Naive thymus-derived CD4-positive, alpha-beta T cell (primary cell): ENCODE measurements at regions not wholly inside any gene's neighbourhood (a gene's known extent, or its start where the extent isn't known, plus 50 kb on each side); places are given as distances from the start of the nearest gene placed in this dataset.

ENCODE experiments used
- ATAC-seq: fragments of 150-1000 bp; cut with Tn5 transposase; 2 replicates; pipeline ENCODE4 v1.10.0; 2021; ENCODE audit warnings: mild to moderate bottlenecking, moderate library complexity
- CTCF ChIA-PET: fragments of 350-600 bp; sonication (Branson Sonifier 250); formaldehyde crosslinking; loops from one replicate; lab custom pipeline; 2021; ENCODE audit warnings: antibody characterized with exemption; lab: Charles Lee
- POLR2A ChIA-PET: fragments of 350-600 bp; sonication (Branson Sonifier 250); formaldehyde crosslinking; loops from one replicate; lab custom pipeline; 2021; ENCODE audit warnings: antibody characterized with exemption, inconsistent platforms; lab: Charles Lee
- DNase-seq, 9 donors: peaks; one replicate each; pipeline versions ENCODE4 v3.0.0 to v3.0.0-alpha.2; 2020 to 2022; ENCODE audit warnings: mixed read lengths in 1 of 9
- H3K27ac ChIP-seq: one replicate; pipeline ENCODE4 v1.7.0; 2013; ENCODE audit warnings: mild to moderate bottlenecking, low read depth, low read length, moderate library complexity
- H3K27me3 ChIP-seq, 2 donors: one replicate each; pipeline ENCODE4 v1.7.0; 2013; ENCODE audit warnings: low read length in 2 of 2, mild to moderate bottlenecking in 2 of 2, moderate library complexity in 2 of 2; ENCODE audit not compliant: control insufficient read depth in 2 of 2, insufficient read depth in 2 of 2
- H3K36me3 ChIP-seq, 3 experiments: 1 replicate in 2 of 3; 2 replicates in 1 of 3; pipeline ENCODE4 v1.7.0; 2013; ENCODE audit warnings: low read length in 3 of 3, mild to moderate bottlenecking in 3 of 3, moderate library complexity in 1 of 3; ENCODE audit not compliant: insufficient read depth in 3 of 3, control insufficient read depth in 2 of 3
- H3K4me1 ChIP-seq, 2 donors: one replicate each; pipeline ENCODE4 v1.7.0; 2013; ENCODE audit warnings: low read length in 2 of 2, mild to moderate bottlenecking in 2 of 2, moderate library complexity in 1 of 2; ENCODE audit not compliant: control insufficient read depth in 2 of 2, insufficient read depth in 2 of 2
- H3K4me3 ChIP-seq: 2 replicates; pipeline ENCODE4 v1.7.0; 2013; ENCODE audit warnings: mild to moderate bottlenecking, low read length
- H3K9me3 ChIP-seq, 3 experiments: 1 replicate in 2 of 3; 2 replicates in 1 of 3; pipeline ENCODE4 v1.7.0; 2013; ENCODE audit warnings: low read length in 3 of 3; ENCODE audit not compliant: control insufficient read depth in 2 of 3
- H3K27ac Mint-ChIP-seq, 9 donors: one replicate each; pipeline ENCODE4 v1.8.0; 2020 to 2022; ENCODE audit warnings: mixed read lengths in 9 of 9, mild to moderate bottlenecking in 8 of 9, moderate library complexity in 5 of 9, inconsistent platforms in 2 of 9
- H3K27me3 Mint-ChIP-seq, 5 donors: one replicate each; pipeline ENCODE4 v1.8.0; 2021 to 2022; ENCODE audit warnings: mixed read lengths in 5 of 5, mild to moderate bottlenecking in 1 of 5
- H3K36me3 Mint-ChIP-seq, 5 donors: one replicate each; pipeline ENCODE4 v1.8.0; 2020 to 2022; ENCODE audit warnings: mixed read lengths in 5 of 5, mild to moderate bottlenecking in 3 of 5, inconsistent platforms in 1 of 5
- H3K4me1 Mint-ChIP-seq, 7 donors: one replicate each; pipeline ENCODE4 v1.8.0; 2020 to 2022; ENCODE audit warnings: mixed read lengths in 7 of 7, mild to moderate bottlenecking in 3 of 7, inconsistent platforms in 1 of 7
- H3K4me3 Mint-ChIP-seq, 10 donors: one replicate each; pipeline ENCODE4 v1.8.0; 2020 to 2022; ENCODE audit warnings: mild to moderate bottlenecking in 10 of 10, mixed read lengths in 10 of 10, moderate library complexity in 6 of 10, inconsistent platforms in 2 of 10
- H3K9me3 Mint-ChIP-seq, 11 donors: one replicate each; pipeline ENCODE4 v1.8.0; 2020 to 2022; ENCODE audit warnings: mixed read lengths in 11 of 11, mild to moderate bottlenecking in 4 of 11, inconsistent platforms in 1 of 11, moderate library complexity in 1 of 11
- intact Hi-C, 2 donors: fragments of 100-400 bp; cut with micrococcal nuclease; formaldehyde crosslinking; loops; one replicate each; pipeline ENCODE4 v1.15.1; 2023

DNA sequence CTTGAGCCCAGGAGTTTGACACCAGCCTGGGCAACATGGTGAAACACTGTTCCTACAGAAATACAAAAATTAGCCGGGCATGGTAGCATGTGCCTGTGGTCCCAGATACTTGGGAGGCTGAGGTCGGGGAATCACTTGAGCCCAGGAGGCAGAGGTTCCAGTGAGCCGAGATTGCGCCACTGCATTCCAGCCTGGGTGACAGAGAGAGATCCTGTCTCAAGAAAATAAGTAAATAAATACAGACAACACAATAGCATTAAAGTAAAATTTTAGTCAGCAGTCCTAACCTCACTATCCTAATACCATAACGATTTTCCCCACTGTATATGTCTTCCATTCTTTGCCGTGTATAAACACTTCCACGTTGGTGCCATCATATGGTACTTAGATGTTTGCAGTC is 83.0 kb upstream of the MBOAT2 start:
- Histone ChIP-seq H3K36me3 (no peaks in the 10 kb centered on the region), H3K4me1 (no peaks in the 10 kb centered on the region), H3K27me3 (no peaks in the 10 kb centered on the region), H3K4me3 (no peak overlapping the region), H3K9me3 (no peaks in the 10 kb centered on the region), H3K27ac (no peak overlapping the region)
- no peak overlapping the region for H3K27ac Mint-ChIP-seq
- H3K9me3 Mint-ChIP-seq, result peaks cover 0 to 15% (median 7%) of the 10 kb centered on the region in 11 donors
- H3K4me1 Mint-ChIP-seq, result no peaks in the 10 kb centered on the region
- no peak overlapping the region for H3K4me3 Mint-ChIP-seq
- ChIA-PET CTCF (no interaction called here), POLR2A (no interaction called here)
- no peak for ATAC-seq
- no peak for DNase-seq
- peaks cover 0 to 5% (median 3%) of the 10 kb centered on the region in 5 donors for H3K27me3 Mint-ChIP-seq
- H3K36me3 Mint-ChIP-seq, result no peaks in the 10 kb centered on the region
- intact Hi-C loops, result no loop called here

DNA sequence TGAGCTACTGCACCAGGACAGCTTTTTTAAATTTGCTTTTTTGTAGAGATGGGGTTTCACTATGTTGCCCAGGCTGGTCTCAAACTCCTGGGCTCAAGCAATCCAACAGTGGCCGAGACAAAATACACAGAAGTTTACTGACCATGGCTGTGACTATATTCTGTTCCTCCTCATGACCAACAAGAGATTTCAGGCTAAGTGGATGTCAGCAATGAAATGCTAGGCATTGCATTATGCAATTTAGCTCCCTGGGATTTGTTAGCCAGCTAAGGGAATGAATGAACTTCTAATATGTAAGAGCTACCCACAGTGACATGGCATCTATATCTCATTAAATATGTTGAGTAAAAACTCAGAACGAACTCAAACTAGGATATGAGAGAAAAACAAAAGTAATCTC is 81.9 kb upstream of the MBOAT2 start:
- Mint-ChIP-seq H3K36me3 (no peaks in the 10 kb centered on the region), H3K4me1 (no peaks in the 10 kb centered on the region), H3K27me3 (peaks cover 0 to 5% (median 3%) of the 10 kb centered on the region in 5 donors), H3K9me3 (peaks cover 0 to 18% (median 9%) of the 10 kb centered on the region in 11 donors), H3K4me3 (no peak overlapping the region), H3K27ac (no peak overlapping the region)
- intact Hi-C loops, result no loop called here
- no peaks in the 10 kb centered on the region for H3K9me3 ChIP-seq
- H3K27ac ChIP-seq, result no peak overlapping the region
- ChIA-PET CTCF (no interaction called here), POLR2A (no interaction called here)
- no peaks in the 10 kb centered on the region for H3K27me3 ChIP-seq
- H3K36me3 ChIP-seq, result no peaks in the 10 kb centered on the region
- ATAC-seq (no peak), DNase-seq (no peak)
- no peaks in the 10 kb centered on the region for H3K4me1 ChIP-seq
- no peak overlapping the region for H3K4me3 ChIP-seq

DNA sequence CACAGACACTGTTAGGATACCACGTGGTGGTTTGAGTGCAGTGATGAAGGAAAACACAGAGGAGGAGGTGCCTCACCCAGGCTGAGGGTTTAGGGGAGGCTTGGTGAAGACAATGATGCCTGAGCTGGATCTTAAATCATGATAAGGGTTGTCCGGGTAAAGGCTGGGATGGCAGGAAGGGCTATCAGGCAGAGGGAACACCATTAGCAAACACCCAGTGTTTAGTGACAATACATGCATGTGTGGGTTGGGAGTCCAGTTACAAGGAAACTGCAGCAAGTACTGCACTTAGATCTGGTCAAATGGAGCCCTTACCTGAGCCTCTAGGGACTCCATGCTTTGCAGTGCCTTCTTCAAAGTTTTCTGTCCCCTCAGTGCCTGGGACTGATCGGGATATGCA is 79.8 kb upstream of the MBOAT2 start:
- ChIA-PET POLR2A (no interaction called here), CTCF (no interaction called here)
- no peak for ATAC-seq
- intact Hi-C loops, result no loop called here
- Histone ChIP-seq H3K9me3 (no peaks in the 10 kb centered on the region), H3K4me1 (no peaks in the 10 kb centered on the region), H3K27ac (no peak overlapping the region), H3K4me3 (no peak overlapping the region), H3K36me3 (no peaks in the 10 kb centered on the region), H3K27me3 (no peaks in the 10 kb centered on the region)
- Mint-ChIP-seq H3K4me1 (no peaks in the 10 kb centered on the region), H3K27ac (no peak overlapping the region), H3K4me3 (no peak overlapping the region), H3K9me3 (peaks cover 0 to 24% (median 9%) of the 10 kb centered on the region in 11 donors), H3K27me3 (peaks cover 0 to 9% (median 2%) of the 10 kb centered on the region in 5 donors), H3K36me3 (no peaks in the 10 kb centered on the region)
- DNase-seq, result no peak

DNA sequence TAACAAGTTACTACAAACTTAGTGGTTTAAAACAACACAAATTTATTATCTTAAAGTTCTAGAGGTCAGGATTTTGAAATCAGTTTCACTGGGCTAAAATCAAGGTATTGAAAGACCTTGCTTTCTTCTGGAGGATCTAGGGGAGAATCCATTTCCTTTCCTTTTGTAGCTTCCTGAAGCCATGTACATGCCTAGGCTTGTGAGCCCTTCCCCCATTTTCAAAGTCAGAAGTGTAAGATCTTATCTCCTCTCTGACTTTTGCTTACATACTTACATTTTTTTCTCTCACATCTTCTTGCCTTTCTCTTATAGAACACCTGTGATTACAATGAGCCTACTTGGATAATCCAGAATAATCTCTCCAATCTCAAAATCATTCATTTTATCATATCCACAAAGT is 78.7 kb upstream of the MBOAT2 start:
- intact Hi-C loops, result no loop called here

GRCh38 chr2:9081750-9082149 is 78.3 kb upstream of the MBOAT2 start:
- Histone ChIP-seq H3K4me3 (no peak overlapping the region), H3K4me1 (no peaks in the 10 kb centered on the region), H3K27ac (no peak overlapping the region), H3K36me3 (no peaks in the 10 kb centered on the region), H3K9me3 (no peaks in the 10 kb centered on the region), H3K27me3 (no peaks in the 10 kb centered on the region)
- peaks cover 0 to 10% (median 0%) of the 10 kb centered on the region in 5 donors for H3K27me3 Mint-ChIP-seq
- ChIA-PET POLR2A (no interaction called here), CTCF (no interaction called here)
- no peak overlapping the region for H3K27ac Mint-ChIP-seq
- H3K4me3 Mint-ChIP-seq, result no peak overlapping the region
- H3K9me3 Mint-ChIP-seq, result peaks cover 0 to 24% (median 9%) of the 10 kb centered on the region in 11 donors
- intact Hi-C loops, result no loop called here
- ATAC-seq (no peak), DNase-seq (no peak)
- H3K4me1 Mint-ChIP-seq, result no peaks in the 10 kb centered on the region
- no peaks in the 10 kb centered on the region for H3K36me3 Mint-ChIP-seq

More for the DNA sequence above, 78.7 kb upstream of the MBOAT2 start:
- Histone ChIP-seq H3K27me3 (no peaks in the 10 kb centered on the region), H3K4me3 (no peak overlapping the region), H3K9me3 (no peaks in the 10 kb centered on the region), H3K27ac (no peak overlapping the region), H3K4me1 (no peaks in the 10 kb centered on the region), H3K36me3 (no peaks in the 10 kb centered on the region)
- no peak for DNase-seq
- Mint-ChIP-seq H3K27ac (no peak overlapping the region), H3K9me3 (peaks cover 0 to 24% (median 9%) of the 10 kb centered on the region in 11 donors), H3K4me3 (no peak overlapping the region), H3K36me3 (no peaks in the 10 kb centered on the region), H3K27me3 (peaks cover 0 to 10% (median 0%) of the 10 kb centered on the region in 5 donors), H3K4me1 (no peaks in the 10 kb centered on the region)
- ChIA-PET POLR2A (no interaction called here), CTCF (no interaction called here)
- ATAC-seq, result no peak

DNA sequence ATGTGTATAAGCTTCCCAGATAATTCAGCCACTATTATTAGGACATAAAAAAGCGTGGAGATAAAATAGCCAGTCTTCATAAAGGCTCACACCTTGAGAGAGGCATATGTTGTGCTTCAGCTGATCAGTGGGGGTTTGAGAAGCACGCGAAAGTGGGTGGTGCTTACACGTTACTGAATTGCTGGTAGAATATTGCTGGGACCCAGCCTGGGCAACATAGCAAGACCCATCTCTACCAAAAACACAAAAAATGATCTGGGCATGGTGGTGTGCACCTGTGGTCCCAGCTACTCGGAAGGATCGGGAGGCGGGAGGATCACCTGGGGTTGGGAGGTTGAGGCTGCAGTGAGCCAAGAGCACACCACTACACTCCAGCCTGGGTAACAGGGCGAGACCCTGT is 74.9 kb upstream of the MBOAT2 start:
- Mint-ChIP-seq H3K27ac (no peak overlapping the region), H3K9me3 (peaks cover 0 to 21% (median 9%) of the 10 kb centered on the region in 11 donors)
- CTCF ChIA-PET, result no interaction called here

DNA sequence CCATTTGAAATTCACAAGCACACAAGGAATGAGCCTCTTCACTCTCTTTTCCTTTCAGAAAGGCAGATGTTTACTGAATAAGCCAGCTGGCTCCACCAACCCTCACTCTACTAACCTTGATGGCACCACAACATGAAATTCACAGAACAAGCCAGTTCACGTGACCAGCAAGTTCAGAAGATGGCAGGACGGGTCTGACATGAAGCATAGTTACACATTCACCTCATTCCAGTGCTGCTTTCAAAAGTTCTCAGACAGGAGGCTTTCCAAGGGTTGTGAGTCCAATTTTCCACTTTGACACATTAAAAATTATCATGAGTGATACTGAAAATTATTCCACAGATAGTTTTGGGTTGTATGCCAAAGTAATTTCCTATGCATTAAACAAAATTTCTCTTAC is 74.2 kb upstream of the MBOAT2 start:
- ATAC-seq, result no peak
- Histone ChIP-seq H3K36me3 (no peaks in the 10 kb centered on the region), H3K27ac (no peak overlapping the region), H3K27me3 (no peaks in the 10 kb centered on the region), H3K9me3 (no peaks in the 10 kb centered on the region), H3K4me1 (no peaks in the 10 kb centered on the region), H3K4me3 (no peak overlapping the region)
- ChIA-PET POLR2A (no interaction called here), CTCF (no interaction called here)
- Mint-ChIP-seq H3K4me3 (no peak overlapping the region), H3K4me1 (no peaks in the 10 kb centered on the region), H3K27me3 (peaks cover 0 to 9% (median 0%) of the 10 kb centered on the region in 5 donors), H3K9me3 (peaks cover 0 to 21% (median 5%) of the 10 kb centered on the region in 11 donors), H3K27ac (no peak overlapping the region), H3K36me3 (no peaks in the 10 kb centered on the region)
- intact Hi-C loops, result no loop called here
- DNase-seq, result no peak

More for the DNA sequence above, 74.9 kb upstream of the MBOAT2 start:
- no peak for ATAC-seq
- DNase-seq, result no peak
- POLR2A ChIA-PET, result no interaction called here
- H3K4me1 ChIP-seq, result no peaks in the 10 kb centered on the region
- H3K27me3 ChIP-seq, result no peaks in the 10 kb centered on the region
- Mint-ChIP-seq H3K4me3 (no peak overlapping the region), H3K27me3 (peaks cover 0 to 10% (median 0%) of the 10 kb centered on the region in 5 donors), H3K36me3 (no peaks in the 10 kb centered on the region), H3K4me1 (no peaks in the 10 kb centered on the region)
- no peak overlapping the region for H3K4me3 ChIP-seq
- H3K36me3 ChIP-seq, result no peaks in the 10 kb centered on the region
- H3K27ac ChIP-seq, result no peak overlapping the region
- H3K9me3 ChIP-seq, result no peaks in the 10 kb centered on the region
- intact Hi-C loops, result no loop called here
